H1 (cell line): ENCODE measurements at regions not wholly inside any gene's neighbourhood (a gene's known extent, or its start where the extent isn't known, plus 50 kb on each side); places are given as distances from the start of the nearest gene placed in this dataset.

Source experiments
- CTCF ChIA-PET: fragments of 300-600 bp; sonication (Branson Sonifier 250); formaldehyde crosslinking; loops from one replicate; lab custom pipeline; 2021; ENCODE audit not compliant: partially characterized antibody; lab: Charles Lee
- POLR2A ChIA-PET: fragments of 300-600 bp; sonication (Branson Sonifier 250); formaldehyde crosslinking; loops from one replicate; lab custom pipeline; 2021; ENCODE audit warnings: inconsistent platforms; ENCODE audit not compliant: partially characterized antibody; lab: Charles Lee
- DNase-seq, 2 experiments: peaks; one replicate each; pipeline versions ENCODE4 v3.0.0 to v3.0.0-alpha.2; 2010 to 2022; ENCODE audit warnings: low spot score in 2 of 2, low read depth in 1 of 2, mixed read lengths in 1 of 2
- FAIRE-seq: peaks from 2 replicates; lab custom pipeline; 2011; peaks lifted over from hg19 to GRCh38; lab: Jason Lieb, UNC
- H2AFZ ChIP-seq: 2 replicates; pipeline ENCODE4 v1.8.1; 2012; ENCODE audit warnings: low read length, inconsistent platforms
- H2AK5ac ChIP-seq: 2 replicates; pipeline ENCODE4 v1.6.1; 2013; ENCODE audit warnings: low read depth, low read length
- H2BK120ac ChIP-seq: replicated peaks from 2 replicates; pipeline ENCODE3; 2013; ENCODE audit warnings: low read depth, low read length, inconsistent platforms
- H2BK12ac ChIP-seq: 2 replicates; pipeline ENCODE4 v1.6.1; 2013; ENCODE audit warnings: low read depth, low read length
- H2BK15ac ChIP-seq: 2 replicates; pipeline ENCODE4 v1.6.1; 2013; ENCODE audit warnings: low read length
- H2BK20ac ChIP-seq: 2 replicates; pipeline ENCODE4 v1.6.1; 2013; ENCODE audit warnings: low read length
- H2BK5ac ChIP-seq: 2 replicates; pipeline ENCODE4 v1.6.1; 2013; ENCODE audit warnings: low read depth, low read length
- H3K14ac ChIP-seq: 2 replicates; pipeline ENCODE4 v1.6.1; 2013; ENCODE audit warnings: inconsistent platforms; ENCODE audit not compliant: insufficient read length
- H3K18ac ChIP-seq: 2 replicates; pipeline ENCODE4 v1.6.1; 2013; ENCODE audit warnings: low read length; ENCODE audit errors: extremely low read depth
- H3K23ac ChIP-seq: 2 replicates; pipeline ENCODE4 v1.6.1; 2013; ENCODE audit warnings: inconsistent platforms; ENCODE audit not compliant: insufficient read length
- H3K23me2 ChIP-seq: 2 replicates; pipeline ENCODE4 v1.6.1; 2013; ENCODE audit warnings: low read depth, low read length
- H3K27ac ChIP-seq: 2 replicates; pipeline ENCODE4 v1.6.1; 2011; ENCODE audit warnings: low read depth, low read length, inconsistent platforms
- H3K27me3 ChIP-seq, 4 experiments: replicated peaks in 1 of 4; 1 replicate in 1 of 4; 2 replicates in 3 of 4; pipeline versions ENCODE4 v1.6.1 to v1.8.1; 2011 to 2013; ENCODE audit warnings: low read length in 3 of 4, mild to moderate bottlenecking in 3 of 4, inconsistent platforms in 2 of 4, mixed read lengths in 2 of 4, moderate library complexity in 1 of 4; ENCODE audit not compliant: control insufficient read depth in 3 of 4, insufficient read depth in 3 of 4; ENCODE audit errors: extremely low read depth in 1 of 4
- H3K36me3 ChIP-seq, 4 experiments: 2 replicates each; pipeline versions ENCODE4 v1.6.1 to v1.8.1; 2011 to 2013; ENCODE audit warnings: mild to moderate bottlenecking in 4 of 4, low read length in 3 of 4, moderate library complexity in 2 of 4, control low read depth in 1 of 4, inconsistent platforms in 1 of 4; ENCODE audit not compliant: insufficient read depth in 4 of 4, control insufficient read depth in 2 of 4
- H3K4ac ChIP-seq: replicated peaks from 2 replicates; pipeline ENCODE3; 2013; ENCODE audit warnings: low read length, low read depth, mixed read lengths, inconsistent platforms; ENCODE audit not compliant: insufficient read length
- H3K4me1 ChIP-seq, 4 experiments: replicated peaks in 1 of 4; 1 replicate in 1 of 4; 2 replicates in 3 of 4; pipeline versions ENCODE4 v1.6.1 to v1.8.1; 2011 to 2013; ENCODE audit warnings: low read length in 3 of 4, inconsistent platforms in 2 of 4, mixed read lengths in 1 of 4; ENCODE audit not compliant: insufficient read depth in 4 of 4, control insufficient read depth in 3 of 4
- H3K4me2 ChIP-seq, 2 experiments: 2 replicates each; pipeline versions ENCODE4 v1.6.1 to v1.8.1; 2011 to 2013; ENCODE audit warnings: low read depth in 2 of 2, low read length in 2 of 2, control low read depth in 1 of 2, inconsistent platforms in 1 of 2, mild to moderate bottlenecking in 1 of 2; ENCODE audit not compliant: insufficient read depth in 1 of 2
- H3K4me3 ChIP-seq, 4 experiments: fragments of 200-600, 300-600 bp in 1 of 4; sonication (generic), shearing (Covaris generic), sonication (Bioruptor Twin) in 1 of 4; 2 replicates each; pipeline versions ENCODE4 v1.5.1 to v1.8.1; 2011 to 2016; ENCODE audit warnings: low read length in 4 of 4, low read depth in 3 of 4, control low read depth in 2 of 4, inconsistent platforms in 2 of 4, mild to moderate bottlenecking in 2 of 4, mixed read lengths in 1 of 4, moderate library complexity in 1 of 4; ENCODE audit not compliant: insufficient read depth in 2 of 4; ENCODE audit errors: extremely low read depth in 1 of 4
- H3K56ac ChIP-seq: replicated peaks from 2 replicates; pipeline ENCODE3; 2013; ENCODE audit warnings: low read depth, mild to moderate bottlenecking, mixed read lengths, low read length, inconsistent platforms; ENCODE audit not compliant: insufficient read length
- H3K79me1 ChIP-seq: 2 replicates; pipeline ENCODE4 v1.6.1; 2013; ENCODE audit warnings: low read depth, low read length, control low read depth
- H3K79me2 ChIP-seq, 2 experiments: 2 replicates each; pipeline versions ENCODE4 v1.6.1 to v1.8.1; 2012 to 2013; ENCODE audit warnings: low read length in 2 of 2, mild to moderate bottlenecking in 2 of 2, inconsistent platforms in 1 of 2; ENCODE audit not compliant: insufficient read depth in 2 of 2, control insufficient read depth in 1 of 2
- H3K9ac ChIP-seq, 4 experiments: replicated peaks in 1 of 4; 1 replicate in 1 of 4; 2 replicates in 3 of 4; pipeline versions ENCODE4 v1.6.1 to v1.8.1; 2011 to 2013; ENCODE audit warnings: low read depth in 3 of 4, low read length in 3 of 4, control low read depth in 2 of 4, mild to moderate bottlenecking in 2 of 4, moderate library complexity in 2 of 4, inconsistent platforms in 1 of 4; ENCODE audit errors: extremely low read depth in 1 of 4
- H3K9me3 ChIP-seq, 2 experiments: 2 replicates each; pipeline versions ENCODE4 v1.6.1 to v1.8.1; 2012 to 2013; ENCODE audit warnings: mild to moderate bottlenecking in 2 of 2, moderate library complexity in 2 of 2, control low read depth in 1 of 2, inconsistent platforms in 1 of 2, low read depth in 1 of 2, low read length in 1 of 2, mixed read lengths in 1 of 2; ENCODE audit not compliant: insufficient read depth in 2 of 2
- H4K20me1 ChIP-seq, 2 experiments: replicated peaks in 1 of 2; 2 replicates each; pipeline versions ENCODE3 to v1.8.1; 2011 to 2013; ENCODE audit warnings: inconsistent platforms in 2 of 2, low read length in 2 of 2, mild to moderate bottlenecking in 1 of 2; ENCODE audit not compliant: insufficient read depth in 2 of 2, control insufficient read depth in 1 of 2
- H4K5ac ChIP-seq: 2 replicates; pipeline ENCODE4 v1.6.1; 2013; ENCODE audit warnings: low read length, low read depth, mixed read lengths, inconsistent platforms; ENCODE audit not compliant: insufficient read length
- H4K8ac ChIP-seq: 2 replicates; pipeline ENCODE4 v1.8.0; 2013; ENCODE audit warnings: mild to moderate bottlenecking, moderate library complexity, low read length, inconsistent platforms; ENCODE audit not compliant: insufficient read depth; ENCODE audit errors: extremely low read depth
- H4K91ac ChIP-seq: replicated peaks from 2 replicates; pipeline ENCODE3; 2013; ENCODE audit warnings: low read length, mixed read lengths, inconsistent platforms; ENCODE audit not compliant: insufficient read length
- CEBPB ChIP-seq: IDR thresholded peaks from 2 replicates; pipeline ENCODE4 v1.6.1; 2012; ENCODE audit warnings: low read depth, low read length
- CHD2 ChIP-seq: IDR thresholded peaks from 2 replicates; pipeline ENCODE4 v1.6.1; 2012; ENCODE audit warnings: low read length, improper control_type of control experiment
- CTCF ChIP-seq, 3 experiments: IDR thresholded peaks; 1 replicate in 2 of 3; 2 replicates in 1 of 3; pipeline versions ENCODE4 v1.5.1 to v1.6.1; 2011; ENCODE audit warnings: low read length in 3 of 3, mild to moderate bottlenecking in 3 of 3, inconsistent platforms in 2 of 3, low read depth in 1 of 3, moderate library complexity in 1 of 3; ENCODE audit not compliant: insufficient read depth in 1 of 3; ENCODE audit errors: control extremely low read depth in 1 of 3
- KDM1A ChIP-seq: fragments of 200-600, 300-600 bp; sonication (generic); IDR thresholded peaks from 2 replicates; pipeline ENCODE4 v1.7.1; 2016; ENCODE audit warnings: mild to moderate bottlenecking, low read length, borderline replicate concordance
- POLR2AphosphoS5 ChIP-seq: IDR thresholded peaks from 2 replicates; pipeline ENCODE4 v1.6.1; 2011; ENCODE audit warnings: low read depth, low read length
- RXRA ChIP-seq: IDR thresholded peaks from 2 replicates; pipeline ENCODE4 v1.6.1; 2011; ENCODE audit warnings: low read depth, mild to moderate bottlenecking, low read length, moderate library complexity; ENCODE audit not compliant: insufficient read depth
- SIX5 ChIP-seq: IDR thresholded peaks from 2 replicates; pipeline ENCODE4 v1.6.1; 2011; ENCODE audit warnings: mild to moderate bottlenecking, low read depth, low read length
- ZNF274 ChIP-seq: IDR thresholded peaks from 2 replicates; pipeline ENCODE4 v1.7.0; 2012; ENCODE audit warnings: low read length, borderline replicate concordance; ENCODE audit errors: extremely low read depth
- WGBS, 2 experiments: shearing (Covaris generic) in 1 of 2; methylation state at CpG; one replicate each; pipeline versions ENCODE4 v1.1.6 to v1.1.7; 2013 to 2015; ENCODE audit warnings: low lambda C conversion rate in 2 of 2, mixed read lengths in 2 of 2, inconsistent platforms in 1 of 2, low coverage in 1 of 2, missing lambda C conversion rate in 1 of 2; ENCODE audit not compliant: insufficient replicate concordance in 2 of 2, insufficient coverage in 1 of 2, insufficient read length in 1 of 2; ENCODE audit errors: extremely low coverage in 1 of 2, missing lambda C conversion rate in 1 of 2; 5-methylcytosine and 5-hydroxymethylcytosine counted together

DNA sequence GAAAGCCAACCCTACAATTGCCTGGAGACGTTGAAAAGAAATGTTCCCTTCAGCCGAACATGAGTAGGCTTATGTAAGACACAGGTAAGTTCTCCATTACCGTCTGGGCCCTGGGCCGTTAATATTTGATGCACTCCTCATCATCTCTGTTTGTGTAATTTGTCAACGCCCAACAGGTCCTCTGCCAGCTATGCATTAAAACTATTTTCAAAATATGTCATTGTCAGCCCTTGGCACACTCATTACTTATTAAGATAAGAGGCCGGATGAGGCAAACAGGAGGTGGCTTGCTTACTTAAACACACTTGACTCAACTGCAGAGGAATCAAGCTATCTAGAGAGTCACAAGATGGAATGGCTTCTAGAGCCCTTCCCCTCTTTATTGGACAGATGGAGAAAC lies 544.9 kb downstream of the TOX3 start:
- Histone ChIP-seq H3K18ac (no peak overlapping the region), H2BK120ac (no peak overlapping the region)
- FAIRE-seq, result no peak

More for the DNA sequence above, 544.9 kb downstream of the TOX3 start:
- Histone ChIP-seq H3K4ac (no peak overlapping the region), H3K9me3 (no peaks in the 10 kb centered on the region), H2BK20ac (no peak overlapping the region), H2AK5ac (no peak overlapping the region), H4K91ac (no peak overlapping the region), H3K14ac (no peak overlapping the region), H2BK5ac (no peak overlapping the region), H3K27me3 (no peaks in the 10 kb centered on the region), H3K56ac (no peak overlapping the region), H3K4me3 (no peak overlapping the region), H3K79me1 (no peaks in the 10 kb centered on the region), H2BK15ac (no peak overlapping the region), H3K36me3 (no peaks in the 10 kb centered on the region), H2AFZ (no peak overlapping the region), H3K79me2 (no peaks in the 10 kb centered on the region), H4K8ac (no peak overlapping the region), H3K9ac (no peak overlapping the region), H3K23ac (no peak overlapping the region), H3K23me2 (0 out of 2 replicates have a peak, but pooled peaks cover 2% of the 10 kb centered on the region), H4K20me1 (no peaks in the 10 kb centered on the region), H3K4me2 (no peak overlapping the region), H4K5ac (no peak overlapping the region), H2BK12ac (no peak overlapping the region), H3K27ac (no peak overlapping the region), H3K4me1 (no peaks in the 10 kb centered on the region)
- TF ChIP-seq ZNF274, result no peak
- TF ChIP-seq CEBPB, result no peak
- no peak for TF ChIP-seq SIX5
- TF ChIP-seq KDM1A, result no peak
- TF ChIP-seq POLR2AphosphoS5, result no peak
- no peak for TF ChIP-seq RXRA
- TF ChIP-seq CTCF (IDR thresholded peaks at IDR 0.05; ENCODE audit: control extremely low read depth in 1 of 3, insufficient read depth in 1 of 3, low read depth in 1 of 3, low read length in 3 of 3), result no peak
- TF ChIP-seq CHD2, result no peak
- WGBS, 2 experiments, result 92% methylated on average over 6 of the region's 6 CpGs; no CpG with 5 or more reads in 1 of the 2 experiments
- CTCF ChIA-PET, result no interaction called here
- no peak for DNase-seq
- POLR2A ChIA-PET, result no interaction called here
